ENCODE measurements at regions not wholly inside any gene's neighbourhood (a gene's known extent, or its start where the extent isn't known, plus 50 kb on each side); places are given as distances from the start of the nearest gene placed in this dataset.
"Not testable (repeated sequence)": the region's sequence is repeated elsewhere in the genome, so short reads cannot be mapped to it uniquely, and the experiment has no call there.

GRCh38 chr18:78505851-78506461, 473.7 kb upstream of the SALL3 start:
- Histone ChIP-seq H3K9me3 (peaks cover 27% of the 10 kb centered on the region), H3K36me3 (ENCODE audit: low read depth) (no peaks in the 10 kb centered on the region), H3K4me3 (no peak overlapping the region), H3K4me1 (ENCODE audit: low read depth) (no peaks in the 10 kb centered on the region)
- DNase-seq: no peak
- ATAC-seq: no peak
- TF ChIP-seq CTCF (IDR thresholded peaks at IDR 0.05): no peak
- intact Hi-C loops (cut with DNase I, micrococcal nuclease): no loop called here

GRCh38 chr18:78507217-78507616, 472.4 kb upstream of the SALL3 start:
- no peak for TF ChIP-seq CTCF (IDR thresholded peaks at IDR 0.05)

GRCh38 chr18:78508228-78508824, 471.3 kb upstream of the SALL3 start:
- ATAC-seq; H3K4me3 ChIP-seq; H3K4me1 ChIP-seq (ENCODE audit: low read depth); intact Hi-C loops (cut with DNase I, micrococcal nuclease); DNase-seq; H3K36me3 ChIP-seq (ENCODE audit: low read depth): not testable (repeated sequence)
- H3K9me3 ChIP-seq: peaks cover 18% of the 10 kb centered on the region

More at GRCh38 chr18:78507217-78507616, 472.4 kb upstream of the SALL3 start:
- Histone ChIP-seq H3K36me3 (ENCODE audit: low read depth) (no peaks in the 10 kb centered on the region), H3K9me3 (peaks cover 19% of the 10 kb centered on the region), H3K4me3 (no peak overlapping the region), H3K4me1 (ENCODE audit: low read depth) (no peaks in the 10 kb centered on the region)
- no peak for DNase-seq
- ATAC-seq: no peak
- intact Hi-C loops (cut with DNase I, micrococcal nuclease): no loop called here

GRCh38 chr18:78510091-78510490, 469.5 kb upstream of the SALL3 start:
- DNase-seq: no peak
- no peak for TF ChIP-seq CTCF (IDR thresholded peaks at IDR 0.05)
- intact Hi-C loops (cut with DNase I, micrococcal nuclease): no loop called here
- no peak overlapping the region for H3K4me3 ChIP-seq
- peaks cover 9% of the 10 kb centered on the region for H3K9me3 ChIP-seq
- ATAC-seq: no peak
- H3K4me1 ChIP-seq (ENCODE audit: low read depth): no peaks in the 10 kb centered on the region
- H3K36me3 ChIP-seq (ENCODE audit: low read depth): no peaks in the 10 kb centered on the region

- Histone ChIP-seq H3K4me3 (no peak overlapping the region), H3K9me3 (peaks cover 5% of the 10 kb centered on the region), H3K36me3 (ENCODE audit: low read depth) (no peaks in the 10 kb centered on the region), H3K4me1 (ENCODE audit: low read depth) (no peaks in the 10 kb centered on the region)
- no peak for TF ChIP-seq CTCF (IDR thresholded peaks at IDR 0.05)
- no peak for ATAC-seq
- intact Hi-C loops (cut with DNase I, micrococcal nuclease): no loop called here
- no peak for DNase-seq
Measured at GRCh38 chr18:78510636-78511035, 469.0 kb upstream of the SALL3 start.

GRCh38 chr18:78511666-78512601, 467.7 kb upstream of the SALL3 start:
- no peak for TF ChIP-seq CTCF (IDR thresholded peaks at IDR 0.05)
- no peak overlapping the region for H3K4me3 ChIP-seq
- H3K4me1 ChIP-seq (ENCODE audit: low read depth): no peaks in the 10 kb centered on the region
- peaks cover 5% of the 10 kb centered on the region for H3K9me3 ChIP-seq
- ATAC-seq: no peak
- H3K36me3 ChIP-seq (ENCODE audit: low read depth): no peaks in the 10 kb centered on the region
- intact Hi-C loops (cut with DNase I, micrococcal nuclease): no loop called here
- DNase-seq: no peak
